Right lobe of liver (tissue), 6 donors: ENCODE measurements at regions not wholly inside any gene's neighbourhood (a gene's known extent, or its start where the extent isn't known, plus 50 kb on each side); places are given as distances from the start of the nearest gene placed in this dataset.

ENCODE experiments used
- ATAC-seq, 4 donors: fragments of 200-7000 bp; cut with Tn5 transposase; one replicate each; pipeline ENCODE4 v1.9.1; 2020; ENCODE audit warnings: mild to moderate bottlenecking in 4 of 4, moderate library complexity in 4 of 4
- DNase-seq, 3 donors: peaks; one replicate each; pipeline ENCODE4 v3.0.0-alpha.2; 2020
- H3K27ac ChIP-seq, 3 donors: fragments of 200-600 bp; one replicate each; pipeline ENCODE4 v1.8.0; 2022
- H3K27me3 ChIP-seq, 2 donors: fragments of 200-600 bp; one replicate each; pipeline ENCODE4 v1.8.0; 2022
- H3K36me3 ChIP-seq, 4 donors: fragments of 200-600 bp; sonication (generic) in 1 of 4; one replicate each; pipeline versions ENCODE4 v1.5.1 to v1.8.0; 2017 to 2022; ENCODE audit warnings: control low read depth in 1 of 4
- H3K4me1 ChIP-seq, 4 donors: fragments of 200-600 bp; sonication (generic) in 1 of 4; one replicate each; pipeline versions ENCODE4 v1.5.1 to v1.8.0; 2017 to 2022; ENCODE audit warnings: control low read depth in 1 of 4
- H3K4me3 ChIP-seq, 3 donors: fragments of 200-600 bp; one replicate each; pipeline ENCODE4 v1.8.0; 2022
- H3K9me3 ChIP-seq, 4 donors: fragments of 200-600 bp; sonication (generic) in 1 of 4; one replicate each; pipeline versions ENCODE4 v1.5.1 to v1.8.0; 2017 to 2022; ENCODE audit warnings: control low read depth in 1 of 4
- CTCF ChIP-seq, 4 donors: fragments of 200-600 bp in 3 of 4; fragments of 450-650 bp in 1 of 4; IDR thresholded peaks; one replicate each; pipeline versions ENCODE4 v1.5.1 to v1.8.0; 2016 to 2022; ENCODE audit warnings: antibody characterized with exemption in 4 of 4, mild to moderate bottlenecking in 2 of 4
- POLR2A ChIP-seq: fragments of 450-650 bp; IDR thresholded peaks from one replicate; pipeline ENCODE4 v1.6.1; 2017; ENCODE audit warnings: antibody characterized with exemption, mild to moderate bottlenecking
- WGBS: methylation state at CpG from one replicate; pipeline ENCODE4 v1.1.6; 2018; ENCODE audit warnings: low coverage, low lambda C conversion rate; ENCODE audit not compliant: insufficient coverage; ENCODE audit errors: missing lambda C conversion rate; 5-methylcytosine and 5-hydroxymethylcytosine counted together
- intact Hi-C, 2 donors: fragments of 100-400 bp; cut with DNase I; formaldehyde crosslinking; loops; one replicate each; pipeline versions ENCODE4 v1.11.2 to v1.14.1; 2022
- donor health status: DM: no; HTN: yes; CAD: no.
- donor health status: DM: no; HTN: no; CAD: no.
- donor health status: DM: no; HTN: no; CAD: no.
- donor health status: DM: no; HTN: yes; CAD: no.
- donor health status: DM: no; HTN: yes; CAD: no.

- Histone ChIP-seq H3K27me3 (no peaks in the 10 kb centered on the region), H3K4me1 (no peaks in the 10 kb centered on the region), H3K9me3 (no peaks in the 10 kb centered on the region), H3K4me3 (no peak overlapping the region), H3K27ac (no peak overlapping the region), H3K36me3 (no peaks in the 10 kb centered on the region)
- 22% methylated on average over 6 of the region's 6 CpGs for WGBS
- intact Hi-C loops = no loop called here
- TF ChIP-seq CTCF (IDR thresholded peaks at IDR 0.05) (no peak), POLR2A (no peak)
- no peak for ATAC-seq
- DNase-seq = no peak
Measured at GRCh38 chr1:36693161-36693525, 210.4 kb upstream of the CSF3R start.

- intact Hi-C loops = no loop called here
- H3K4me3 ChIP-seq = no peak overlapping the region
- 44% methylated on average over 9 of the region's 10 CpGs for WGBS
- no peak overlapping the region for H3K27ac ChIP-seq
- ATAC-seq = no peak
- no peaks in the 10 kb centered on the region for H3K36me3 ChIP-seq
- no peaks in the 10 kb centered on the region for H3K4me1 ChIP-seq
- no peaks in the 10 kb centered on the region for H3K27me3 ChIP-seq
- DNase-seq = no peak
- H3K9me3 ChIP-seq = no peaks in the 10 kb centered on the region
- TF ChIP-seq CTCF (IDR thresholded peaks at IDR 0.05) = no peak
- TF ChIP-seq POLR2A = no peak
Measured at GRCh38 chr1:36692465-36693160, 209.9 kb upstream of the CSF3R start.

GRCh38 chr1:36691374-36691773 lies 208.7 kb upstream of the CSF3R start:
- Histone ChIP-seq H3K4me3 (no peak overlapping the region), H3K27ac (no peak overlapping the region), H3K9me3 (no peaks in the 10 kb centered on the region), H3K36me3 (no peaks in the 10 kb centered on the region), H3K4me1 (no peaks in the 10 kb centered on the region), H3K27me3 (no peaks in the 10 kb centered on the region)
- intact Hi-C loops = no loop called here
- ATAC-seq = no peak
- WGBS = 18% methylated on average over 2 of the region's 3 CpGs
- no peak for DNase-seq
- TF ChIP-seq POLR2A = no peak
- TF ChIP-seq CTCF (IDR thresholded peaks at IDR 0.05) = no peak

- H3K27me3 ChIP-seq = no peaks in the 10 kb centered on the region
- H3K4me1 ChIP-seq = no peaks in the 10 kb centered on the region
- ATAC-seq (no peak), DNase-seq (no peak)
- H3K27ac ChIP-seq = no peak overlapping the region
- TF ChIP-seq POLR2A (no peak), CTCF (IDR thresholded peaks at IDR 0.05) (no peak)
- H3K9me3 ChIP-seq = no peaks in the 10 kb centered on the region
- H3K36me3 ChIP-seq = no peaks in the 10 kb centered on the region
- 33% methylated on average over 1 of the region's 3 CpGs for WGBS
- intact Hi-C loops = no loop called here
- no peak overlapping the region for H3K4me3 ChIP-seq
Measured at GRCh38 chr1:36689992-36690391, 207.3 kb upstream of the CSF3R start.

- intact Hi-C loops = no loop called here
- Histone ChIP-seq H3K27me3 (no peaks in the 10 kb centered on the region), H3K36me3 (no peaks in the 10 kb centered on the region), H3K4me1 (no peaks in the 10 kb centered on the region), H3K4me3 (no peak overlapping the region), H3K9me3 (no peaks in the 10 kb centered on the region), H3K27ac (no peak overlapping the region)
- ATAC-seq = no peak
- TF ChIP-seq CTCF (IDR thresholded peaks at IDR 0.05) = no peak
- no peak for TF ChIP-seq POLR2A
- WGBS = 40% methylated on average over 5 of the region's 5 CpGs
- no peak for DNase-seq
Measured at GRCh38 chr1:36687312-36687711, 204.6 kb upstream of the CSF3R start.
